ENCODE measurements at regions not wholly inside any gene's neighbourhood (a gene's known extent, or its start where the extent isn't known, plus 50 kb on each side); places are given as distances from the start of the nearest gene placed in this dataset.

GRCh38 chr3:152770296-152770695, 64.6 kb upstream of the P2RY1 start:
- no peak overlapping the region for H3K4me3 ChIP-seq (replicated peaks; ENCODE audit: insufficient read depth, low read length)
- no peak for TF ChIP-seq GABPA (IDR thresholded peaks at IDR 0.05; ENCODE audit: low read depth)
- no peak for TF ChIP-seq POLR2AphosphoS5 (IDR thresholded peaks at IDR 0.05; ENCODE audit: low read depth)
- no peak for TF ChIP-seq REST (IDR thresholded peaks at IDR 0.05; ENCODE audit: insufficient replicate concordance, low read depth)
- TF ChIP-seq SPI1 (IDR thresholded peaks at IDR 0.05; ENCODE audit: borderline replicate concordance, low read depth), result no peak
- no peak for TF ChIP-seq CTCF (IDR thresholded peaks at IDR 0.05; ENCODE audit: insufficient read depth, low read length)
- no peak overlapping the region for H3K27ac ChIP-seq (replicated peaks)
- no peaks in the 10 kb centered on the region for H3K27me3 ChIP-seq (ENCODE audit: insufficient read depth, poor library complexity, severe bottlenecking)
- DNase-seq (ENCODE audit: low read depth in 1 of 2, low spot score in 1 of 2), result no peak

GRCh38 chr3:152771120-152771519, 63.8 kb upstream of the P2RY1 start:
- Histone ChIP-seq H3K4me3 (replicated peaks; ENCODE audit: insufficient read depth, low read length) (no peak overlapping the region), H3K27ac (replicated peaks) (no peak overlapping the region), H3K27me3 (ENCODE audit: insufficient read depth, poor library complexity, severe bottlenecking) (no peaks in the 10 kb centered on the region)
- TF ChIP-seq GABPA (IDR thresholded peaks at IDR 0.05; ENCODE audit: low read depth), result no peak
- no peak for TF ChIP-seq POLR2AphosphoS5 (IDR thresholded peaks at IDR 0.05; ENCODE audit: low read depth)
- no peak for TF ChIP-seq SPI1 (IDR thresholded peaks at IDR 0.05; ENCODE audit: borderline replicate concordance, low read depth)
- TF ChIP-seq CTCF (IDR thresholded peaks at IDR 0.05; ENCODE audit: insufficient read depth, low read length), result no peak
- no peak for TF ChIP-seq REST (IDR thresholded peaks at IDR 0.05; ENCODE audit: insufficient replicate concordance, low read depth)
- no peak for DNase-seq (ENCODE audit: low read depth in 1 of 2, low spot score in 1 of 2)

- no peak for TF ChIP-seq CTCF (IDR thresholded peaks at IDR 0.05; ENCODE audit: insufficient read depth, low read length)
- no peak for TF ChIP-seq GABPA (IDR thresholded peaks at IDR 0.05; ENCODE audit: low read depth)
- TF ChIP-seq POLR2AphosphoS5 (IDR thresholded peaks at IDR 0.05; ENCODE audit: low read depth), result no peak
- TF ChIP-seq REST (IDR thresholded peaks at IDR 0.05; ENCODE audit: insufficient replicate concordance, low read depth), result no peak
- no peak for TF ChIP-seq SPI1 (IDR thresholded peaks at IDR 0.05; ENCODE audit: borderline replicate concordance, low read depth)
- Histone ChIP-seq H3K27me3 (ENCODE audit: insufficient read depth, poor library complexity, severe bottlenecking) (no peaks in the 10 kb centered on the region), H3K27ac (replicated peaks) (no peak overlapping the region), H3K4me3 (replicated peaks; ENCODE audit: insufficient read depth, low read length) (no peak overlapping the region)
- no peak for DNase-seq (ENCODE audit: low read depth in 1 of 2, low spot score in 1 of 2)
Observed at GRCh38 chr3:152772674-152773225, 62.2 kb upstream of the P2RY1 start.
